Chondrocyte (in vitro differentiated cells): ENCODE measurements at regions not wholly inside any gene's neighbourhood (a gene's known extent, or its start where the extent isn't known, plus 50 kb on each side); places are given as distances from the start of the nearest gene placed in this dataset.

ENCODE experiments used
- DNase-seq: peaks from one replicate; pipeline ENCODE4 v3.0.0; 2021; ENCODE audit warnings: mixed read lengths, low spot score
- H3K27ac Mint-ChIP-seq: one replicate; pipeline ENCODE4 v1.8.0; 2021; ENCODE audit warnings: mild to moderate bottlenecking, moderate library complexity, mixed read lengths; ENCODE audit not compliant: unreplicated experiment
- H3K27me3 Mint-ChIP-seq: 2 replicates; pipeline ENCODE4 v1.8.0; 2021; ENCODE audit warnings: low read depth, mixed read lengths
- H3K36me3 Mint-ChIP-seq: 2 replicates; pipeline ENCODE4 v1.8.0; 2021; ENCODE audit warnings: low read depth, mixed read lengths
- H3K4me1 Mint-ChIP-seq: 2 replicates; pipeline ENCODE4 v1.8.0; 2021; ENCODE audit warnings: low read depth, mild to moderate bottlenecking, mixed read lengths
- H3K4me3 Mint-ChIP-seq: one replicate; pipeline ENCODE4 v1.8.0; 2021; ENCODE audit warnings: mild to moderate bottlenecking, moderate library complexity, mixed read lengths; ENCODE audit not compliant: unreplicated experiment
- H3K9me3 Mint-ChIP-seq: 2 replicates; pipeline ENCODE4 v1.8.0; 2021; ENCODE audit warnings: low read depth, mixed read lengths
- CTCF ChIP-seq: fragments of 200-600 bp; sonication (generic); IDR thresholded peaks from 2 replicates; pipeline ENCODE4 v1.5.0; 2021; ENCODE audit warnings: antibody characterized with exemption, mild to moderate bottlenecking, moderate library complexity

DNA sequence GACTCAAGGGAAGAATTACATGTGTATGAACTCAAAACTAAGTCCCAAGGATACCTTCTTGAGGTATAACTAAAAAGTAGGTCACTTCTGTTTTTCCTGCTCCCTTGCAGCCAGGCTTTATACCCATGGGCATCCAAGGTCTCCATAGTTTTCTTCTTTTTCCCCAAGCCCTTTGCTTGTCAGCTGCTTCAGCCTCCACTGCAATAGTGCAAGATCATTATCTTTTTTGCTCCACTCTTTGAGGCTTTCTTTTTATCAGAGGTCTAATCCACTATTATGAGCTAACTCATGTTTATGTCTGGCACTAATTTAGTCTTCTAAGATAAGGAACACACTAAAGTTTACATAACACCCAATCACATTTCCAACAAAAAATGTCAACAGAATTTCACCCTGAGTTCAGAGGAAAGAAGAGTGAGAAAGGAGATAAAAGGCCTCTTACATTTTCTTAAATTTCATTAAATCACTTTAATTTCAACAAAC, 121.2 kb upstream of the LSAMP start:
- TF ChIP-seq CTCF, result no peak
- Mint-ChIP-seq H3K4me1 (no peaks in the 10 kb centered on the region), H3K9me3 (no peaks in the 10 kb centered on the region), H3K27me3 (no peaks in the 10 kb centered on the region), H3K4me3 (no peak overlapping the region), H3K36me3 (no peaks in the 10 kb centered on the region), H3K27ac (no peak overlapping the region)
- DNase-seq, result no peak

- H3K4me1 Mint-ChIP-seq, result no peaks in the 10 kb centered on the region
- H3K9me3 Mint-ChIP-seq, result peaks cover 8% of the 10 kb centered on the region
- H3K4me3 Mint-ChIP-seq, result no peak overlapping the region
- no peaks in the 10 kb centered on the region for H3K27me3 Mint-ChIP-seq
- DNase-seq, result no peak
- TF ChIP-seq CTCF, result no peak
- H3K36me3 Mint-ChIP-seq, result no peaks in the 10 kb centered on the region
- no peak overlapping the region for H3K27ac Mint-ChIP-seq
Observed at GRCh38 chr3:116569611-116570010, 124.3 kb upstream of the LSAMP start.

DNA sequence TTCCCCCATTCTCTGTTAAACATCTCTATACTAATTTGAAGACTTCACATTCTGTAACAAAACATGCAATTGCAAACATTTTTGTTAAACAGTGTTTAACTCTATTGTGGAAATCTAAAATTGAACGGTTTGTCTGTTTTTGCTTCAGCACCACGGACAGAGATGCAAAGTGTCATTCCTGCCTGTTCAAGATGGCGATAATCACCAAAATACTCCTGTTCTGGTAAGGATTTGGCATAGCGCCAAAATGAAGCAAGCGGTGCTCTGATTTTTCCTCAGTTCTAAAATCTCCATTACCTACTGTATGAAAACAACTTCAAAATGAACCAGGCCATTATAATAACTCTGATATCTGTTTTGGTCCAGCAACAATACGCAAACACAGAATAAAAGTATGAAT, 129.7 kb upstream of the TUSC7 start:
- no peak for TF ChIP-seq CTCF
- Mint-ChIP-seq H3K4me3 (no peak overlapping the region), H3K36me3 (no peaks in the 10 kb centered on the region), H3K9me3 (peaks cover 5% of the 10 kb centered on the region), H3K27ac (no peak overlapping the region), H3K27me3 (peaks cover 1% of the 10 kb centered on the region), H3K4me1 (no peaks in the 10 kb centered on the region)
- no peak for DNase-seq

- Mint-ChIP-seq H3K27ac (no peak overlapping the region), H3K9me3 (no peaks in the 10 kb centered on the region), H3K4me1 (no peaks in the 10 kb centered on the region), H3K36me3 (no peaks in the 10 kb centered on the region), H3K27me3 (peaks cover 12% of the 10 kb centered on the region), H3K4me3 (no peak overlapping the region)
- DNase-seq, result no peak
- no peak for TF ChIP-seq CTCF
Observed at GRCh38 chr3:116586285-116586944, 123.2 kb upstream of the TUSC7 start.

GRCh38 chr3:116591236-116591635, 118.3 kb upstream of the TUSC7 start:
- H3K27me3 Mint-ChIP-seq, result peaks cover 8% of the 10 kb centered on the region
- DNase-seq, result no peak
- no peaks in the 10 kb centered on the region for H3K9me3 Mint-ChIP-seq
- no peak overlapping the region for H3K27ac Mint-ChIP-seq
- no peaks in the 10 kb centered on the region for H3K36me3 Mint-ChIP-seq
- H3K4me1 Mint-ChIP-seq, result no peaks in the 10 kb centered on the region
- TF ChIP-seq CTCF, result no peak
- H3K4me3 Mint-ChIP-seq, result no peak overlapping the region
